Keratinocyte (primary cell): ENCODE measurements at regions not wholly inside any gene's neighbourhood (a gene's known extent, or its start where the extent isn't known, plus 50 kb on each side); places are given as distances from the start of the nearest gene placed in this dataset.

Source experiments
- DNase-seq: peaks from one replicate; pipeline ENCODE4 v3.0.0-alpha.2; 2011; ENCODE audit warnings: low read depth, missing footprints, low spot score
- FAIRE-seq: peaks from 2 replicates; lab custom pipeline; 2011; peaks lifted over from hg19 to GRCh38; lab: Jason Lieb, UNC
- H2AFZ ChIP-seq: 2 replicates; pipeline ENCODE4 v1.6.0; 2012; ENCODE audit warnings: low read length, control low read depth, inconsistent platforms; ENCODE audit not compliant: control insufficient read depth
- H3K27ac ChIP-seq: 2 replicates; pipeline ENCODE4 v1.5.1; 2011; ENCODE audit warnings: low read length; ENCODE audit not compliant: control insufficient read depth, insufficient read depth
- H3K27me3 ChIP-seq: 3 replicates; pipeline ENCODE4 v1.6.0; 2011; ENCODE audit warnings: low read length; ENCODE audit not compliant: control insufficient read depth, insufficient read depth; ENCODE audit errors: extremely low read depth
- H3K36me3 ChIP-seq, 2 experiments: 2 replicates in 1 of 2; 3 replicates in 1 of 2; pipeline ENCODE4 v1.5.1; 2011; ENCODE audit warnings: low read length in 2 of 2, mild to moderate bottlenecking in 1 of 2; ENCODE audit not compliant: control insufficient read depth in 2 of 2, insufficient read depth in 2 of 2; ENCODE audit errors: extremely low read depth in 1 of 2
- H3K4me1 ChIP-seq: 3 replicates; pipeline ENCODE4 v1.5.1; 2011; ENCODE audit warnings: low read length; ENCODE audit not compliant: control insufficient read depth, insufficient read depth; ENCODE audit errors: extremely low read depth
- H3K4me2 ChIP-seq: 3 replicates; pipeline ENCODE4 v1.6.0; 2011; ENCODE audit warnings: low read depth, low read length; ENCODE audit not compliant: control insufficient read depth, insufficient read depth; ENCODE audit errors: extremely low read depth
- H3K4me3 ChIP-seq, 3 experiments: fragments of 200-600 bp in 1 of 3; sonication (generic) in 1 of 3; 2 replicates in 2 of 3; 3 replicates in 1 of 3; pipeline ENCODE4 v1.5.1; 2011 to 2016; ENCODE audit warnings: low read length in 3 of 3, mild to moderate bottlenecking in 3 of 3, control low read depth in 2 of 3, inconsistent platforms in 1 of 3, low read depth in 1 of 3, mixed read lengths in 1 of 3, mixed run types in 1 of 3, moderate library complexity in 1 of 3; ENCODE audit not compliant: control insufficient read depth in 2 of 3, insufficient read depth in 2 of 3; ENCODE audit errors: extremely low read depth in 1 of 3
- H3K79me2 ChIP-seq: 2 replicates; pipeline ENCODE4 v1.6.0; 2012; ENCODE audit warnings: low read length; ENCODE audit not compliant: control insufficient read depth, insufficient read depth
- H3K9ac ChIP-seq: 3 replicates; pipeline ENCODE4 v1.6.0; 2011; ENCODE audit warnings: low read length; ENCODE audit not compliant: control insufficient read depth, insufficient read depth; ENCODE audit errors: extremely low read depth
- H3K9me1 ChIP-seq: 3 replicates; pipeline ENCODE4 v1.6.0; 2011; ENCODE audit warnings: low read length; ENCODE audit not compliant: control insufficient read depth, insufficient read depth; ENCODE audit errors: extremely low read depth
- H3K9me3 ChIP-seq: 2 replicates; pipeline ENCODE4 v1.5.1; 2012; ENCODE audit warnings: low read depth, low read length; ENCODE audit not compliant: control insufficient read depth
- H4K20me1 ChIP-seq: 3 replicates; pipeline ENCODE4 v1.6.0; 2011; ENCODE audit warnings: low read length; ENCODE audit not compliant: control insufficient read depth, insufficient read depth; ENCODE audit errors: extremely low read depth
- EZH2 ChIP-seq: IDR thresholded peaks from one replicate; pipeline ENCODE4 v1.6.1; 2012; ENCODE audit warnings: inconsistent platforms, mild to moderate bottlenecking, low read length, moderate library complexity
- dilution Hi-C: fragments of 300-500 bp; cut with MboI; formaldehyde crosslinking; loops from one replicate; pipeline ENCODE4 v1.7.0; 2020; ENCODE audit warnings: low sequenced_read_pairs; ENCODE audit not compliant: extremely low pct_ligation_motif_present
- TF ChIP-seq, protein P1 (sequence below), 3 experiments: IDR thresholded peaks in 1 of 3; conservative IDR thresholded peaks in 1 of 3; optimal IDR thresholded peaks in 1 of 3; 2 replicates in 2 of 3; 3 replicates in 1 of 3; pipeline versions ENCODE3 to v1.5.1; 2011; ENCODE audit warnings: low read length in 3 of 3, mild to moderate bottlenecking in 3 of 3, moderate library complexity in 2 of 3, control low read depth in 1 of 3, inconsistent platforms in 1 of 3; ENCODE audit not compliant: insufficient read depth in 2 of 3; ENCODE audit errors: extremely low read depth in 1 of 3

DNA sequence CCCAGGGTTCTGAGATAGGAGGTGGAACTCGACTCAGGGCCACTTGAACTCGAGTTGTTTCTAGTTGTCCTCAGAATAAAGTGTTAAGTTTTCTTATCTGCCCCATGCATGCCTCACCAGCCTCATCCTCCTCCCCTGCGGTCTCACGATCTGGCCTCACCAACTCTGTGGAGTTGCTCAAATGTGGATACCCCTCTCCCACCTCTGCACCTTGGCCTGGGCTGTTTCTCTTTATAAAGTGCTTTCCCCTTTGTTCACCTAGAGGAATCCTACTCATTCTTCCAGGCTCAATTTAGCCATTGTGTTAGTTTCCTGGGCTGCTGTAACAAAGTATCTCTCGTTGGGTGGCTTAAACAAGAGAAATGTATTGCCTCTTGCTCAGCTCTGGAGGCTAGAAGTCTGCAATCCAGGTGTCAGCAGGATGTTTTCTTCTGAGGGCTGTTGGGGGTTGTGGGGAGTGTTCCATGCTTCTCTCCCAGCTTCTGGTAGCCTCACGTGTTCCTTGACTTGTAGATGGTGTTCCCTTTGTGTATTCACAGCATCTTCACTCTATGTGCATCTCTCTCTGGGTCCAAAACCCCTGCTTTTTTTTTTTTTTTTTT lies 100.7 kb downstream of the MEX3B start:
- Histone ChIP-seq H3K4me2 (no peak overlapping the region), H3K4me3 (no peak overlapping the region), H3K9me3 (no peaks in the 10 kb centered on the region), H3K27ac (no peak overlapping the region), H2AFZ (no peak overlapping the region), H3K4me1 (no peaks in the 10 kb centered on the region), H3K79me2 (no peaks in the 10 kb centered on the region), H3K36me3 (no peaks in the 10 kb centered on the region), H3K9ac (no peak overlapping the region), H3K9me1 (no peaks in the 10 kb centered on the region), H4K20me1 (no peaks in the 10 kb centered on the region), H3K27me3 (no peaks in the 10 kb centered on the region)
- no peak for FAIRE-seq
- no peak for TF ChIP-seq EZH2
- TF ChIP-seq, protein P1, sequence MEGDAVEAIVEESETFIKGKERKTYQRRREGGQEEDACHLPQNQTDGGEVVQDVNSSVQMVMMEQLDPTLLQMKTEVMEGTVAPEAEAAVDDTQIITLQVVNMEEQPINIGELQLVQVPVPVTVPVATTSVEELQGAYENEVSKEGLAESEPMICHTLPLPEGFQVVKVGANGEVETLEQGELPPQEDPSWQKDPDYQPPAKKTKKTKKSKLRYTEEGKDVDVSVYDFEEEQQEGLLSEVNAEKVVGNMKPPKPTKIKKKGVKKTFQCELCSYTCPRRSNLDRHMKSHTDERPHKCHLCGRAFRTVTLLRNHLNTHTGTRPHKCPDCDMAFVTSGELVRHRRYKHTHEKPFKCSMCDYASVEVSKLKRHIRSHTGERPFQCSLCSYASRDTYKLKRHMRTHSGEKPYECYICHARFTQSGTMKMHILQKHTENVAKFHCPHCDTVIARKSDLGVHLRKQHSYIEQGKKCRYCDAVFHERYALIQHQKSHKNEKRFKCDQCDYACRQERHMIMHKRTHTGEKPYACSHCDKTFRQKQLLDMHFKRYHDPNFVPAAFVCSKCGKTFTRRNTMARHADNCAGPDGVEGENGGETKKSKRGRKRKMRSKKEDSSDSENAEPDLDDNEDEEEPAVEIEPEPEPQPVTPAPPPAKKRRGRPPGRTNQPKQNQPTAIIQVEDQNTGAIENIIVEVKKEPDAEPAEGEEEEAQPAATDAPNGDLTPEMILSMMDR (optimal IDR thresholded peaks at IDR 0.05 in 1 of 3, IDR thresholded peaks at IDR 0.05 in 1 of 3, conservative IDR thresholded peaks at IDR 0.05 in 1 of 3; ENCODE audit: extremely low read depth in 1 of 3, insufficient read depth in 2 of 3, low read length in 3 of 3): no peak
- DNase-seq: no peak
- dilution Hi-C loops: no loop called here

DNA sequence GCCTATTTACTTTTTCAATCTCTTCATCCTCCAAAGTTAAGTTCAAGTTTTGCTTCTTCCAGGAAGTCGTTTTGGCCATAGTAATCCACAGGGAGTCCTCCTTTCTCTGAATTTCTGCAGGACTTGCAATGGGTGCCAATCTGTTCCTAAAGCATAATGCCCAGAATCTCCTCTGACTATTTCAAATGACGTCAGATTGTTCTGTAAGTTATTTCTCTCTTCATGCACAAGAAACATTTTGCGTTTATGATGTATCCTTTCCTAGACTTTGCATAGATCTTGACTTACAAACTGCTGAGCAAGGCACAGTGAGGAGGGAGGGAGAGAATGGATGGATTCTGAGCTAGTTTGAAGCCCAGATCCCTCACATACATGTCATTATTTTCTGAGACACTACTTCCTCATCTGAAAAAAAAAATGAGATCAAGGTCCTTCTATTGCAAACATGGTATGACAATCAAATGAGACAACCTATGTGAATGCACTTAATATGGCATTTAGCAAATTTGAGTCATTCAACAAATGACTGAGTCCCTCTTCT lies 103.1 kb downstream of the MEX3B start:
- Histone ChIP-seq H2AFZ (no peak overlapping the region), H3K4me1 (no peaks in the 10 kb centered on the region), H3K4me2 (no peak overlapping the region), H3K27ac (no peak overlapping the region), H3K27me3 (no peaks in the 10 kb centered on the region), H3K9me3 (no peaks in the 10 kb centered on the region), H4K20me1 (no peaks in the 10 kb centered on the region), H3K36me3 (no peaks in the 10 kb centered on the region), H3K4me3 (no peak overlapping the region), H3K9ac (no peak overlapping the region), H3K9me1 (no peaks in the 10 kb centered on the region), H3K79me2 (no peaks in the 10 kb centered on the region)
- no peak for TF ChIP-seq EZH2
- TF ChIP-seq, protein P1 (optimal IDR thresholded peaks at IDR 0.05 in 1 of 3, IDR thresholded peaks at IDR 0.05 in 1 of 3, conservative IDR thresholded peaks at IDR 0.05 in 1 of 3; ENCODE audit: extremely low read depth in 1 of 3, insufficient read depth in 2 of 3, low read length in 3 of 3): no peak
- dilution Hi-C loops: no loop called here
- FAIRE-seq: no peak
- no peak for DNase-seq
